Loucy (cell line): ENCODE measurements at regions not wholly inside any gene's neighbourhood (a gene's known extent, or its start where the extent isn't known, plus 50 kb on each side); places are given as distances from the start of the nearest gene placed in this dataset.

Experiments
- EZH2phosphoT487 ChIP-seq: fragments of 200-600 bp; IDR thresholded peaks from 2 replicates; pipeline ENCODE4 v1.6.1; 2018; ENCODE audit warnings: antibody characterized with exemption, mild to moderate bottlenecking, moderate library complexity, borderline replicate concordance
- TF ChIP-seq, protein P1 (sequence below): fragments of 200-600 bp; sonication (generic); conservative IDR thresholded peaks from 2 replicates; pipeline ENCODE4 v1.5.1; 2014; ENCODE audit warnings: mild to moderate bottlenecking, antibody characterized with exemption, low read length

- TF ChIP-seq, protein P1, sequence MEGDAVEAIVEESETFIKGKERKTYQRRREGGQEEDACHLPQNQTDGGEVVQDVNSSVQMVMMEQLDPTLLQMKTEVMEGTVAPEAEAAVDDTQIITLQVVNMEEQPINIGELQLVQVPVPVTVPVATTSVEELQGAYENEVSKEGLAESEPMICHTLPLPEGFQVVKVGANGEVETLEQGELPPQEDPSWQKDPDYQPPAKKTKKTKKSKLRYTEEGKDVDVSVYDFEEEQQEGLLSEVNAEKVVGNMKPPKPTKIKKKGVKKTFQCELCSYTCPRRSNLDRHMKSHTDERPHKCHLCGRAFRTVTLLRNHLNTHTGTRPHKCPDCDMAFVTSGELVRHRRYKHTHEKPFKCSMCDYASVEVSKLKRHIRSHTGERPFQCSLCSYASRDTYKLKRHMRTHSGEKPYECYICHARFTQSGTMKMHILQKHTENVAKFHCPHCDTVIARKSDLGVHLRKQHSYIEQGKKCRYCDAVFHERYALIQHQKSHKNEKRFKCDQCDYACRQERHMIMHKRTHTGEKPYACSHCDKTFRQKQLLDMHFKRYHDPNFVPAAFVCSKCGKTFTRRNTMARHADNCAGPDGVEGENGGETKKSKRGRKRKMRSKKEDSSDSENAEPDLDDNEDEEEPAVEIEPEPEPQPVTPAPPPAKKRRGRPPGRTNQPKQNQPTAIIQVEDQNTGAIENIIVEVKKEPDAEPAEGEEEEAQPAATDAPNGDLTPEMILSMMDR: no peak
- no peak for TF ChIP-seq EZH2phosphoT487
Observed at GRCh38 chr6:6984585-6985366, 123.0 kb upstream of the RREB1 start.
